CD4-positive, alpha-beta T cell treated with Interferon alpha-2 for 1 hour (primary cell): ENCODE measurements at regions not wholly inside any gene's neighbourhood (a gene's known extent, or its start where the extent isn't known, plus 50 kb on each side); places are given as distances from the start of the nearest gene placed in this dataset.
A peak's percentile ranks its signal among the peaks of the same experiment; 100 is the strongest.

Experiments used
- DNase-seq, 2 donors: peaks; one replicate each; pipeline ENCODE4 v3.0.0-alpha.2; 2020 to 2022

- DNase-seq = no peak
These were observed 114.4 kb upstream of the CDK1 start for GRCh38 chr10:60663850-60664249.

GRCh38 chr10:60662917-60663614 is 115.2 kb upstream of the CDK1 start:
- no peak for DNase-seq

DNA sequence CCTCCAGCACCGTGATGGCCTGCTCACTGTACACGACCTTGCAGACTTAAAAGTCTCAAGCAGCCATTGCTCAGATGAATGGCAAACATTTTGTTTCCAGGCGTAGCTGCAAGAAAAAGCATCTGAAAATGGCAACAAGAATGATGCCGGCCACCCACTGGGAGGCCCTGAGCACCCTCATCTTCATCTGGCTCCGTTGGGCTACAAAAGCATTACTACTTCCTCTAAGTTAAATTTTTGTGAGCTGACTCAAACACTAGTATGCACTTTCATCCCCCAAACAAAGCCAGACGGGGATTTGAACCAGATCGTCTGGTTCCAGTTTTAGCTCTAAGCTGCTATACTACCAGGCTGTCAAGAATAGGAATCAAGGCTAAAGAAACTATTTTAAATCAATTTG is 116.6 kb upstream of the CDK1 start:
- DNase-seq = no peak

GRCh38 chr10:60660625-60661024 is 117.7 kb upstream of the CDK1 start:
- no peak for DNase-seq

DNA sequence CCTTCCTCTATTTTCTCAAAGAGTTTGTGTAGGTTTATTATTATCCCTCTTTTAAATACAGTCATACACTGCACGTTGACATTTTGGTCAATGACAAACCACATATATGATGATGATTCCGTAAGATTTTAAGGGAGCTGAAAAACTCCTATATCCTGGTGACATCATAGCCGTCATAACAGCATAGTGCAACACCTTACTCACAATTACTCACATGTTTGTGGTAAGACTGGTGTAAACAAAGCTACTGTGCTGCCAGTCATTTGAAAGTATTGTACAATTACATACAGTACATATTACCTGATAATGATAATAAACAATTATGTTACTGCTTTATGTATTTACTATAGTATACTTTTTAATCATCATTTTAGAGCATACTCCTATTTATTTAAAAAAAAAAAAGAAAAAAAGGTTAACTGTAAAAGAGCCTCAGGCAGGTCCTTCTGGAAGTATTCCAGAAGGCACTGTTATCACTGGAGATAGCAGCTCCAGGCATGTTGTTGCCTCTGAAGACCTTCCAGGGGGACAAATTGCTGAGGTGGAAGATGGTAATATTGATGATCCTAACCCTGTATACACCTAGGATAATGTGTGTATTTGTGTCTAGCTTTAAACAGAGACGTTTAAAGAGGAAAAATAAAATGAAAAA is 123.3 kb upstream of the CDK1 start:
- DNase-seq = no peak

GRCh38 chr10:60652628-60653027 is 125.7 kb upstream of the CDK1 start:
- DNase-seq = no peak

DNA sequence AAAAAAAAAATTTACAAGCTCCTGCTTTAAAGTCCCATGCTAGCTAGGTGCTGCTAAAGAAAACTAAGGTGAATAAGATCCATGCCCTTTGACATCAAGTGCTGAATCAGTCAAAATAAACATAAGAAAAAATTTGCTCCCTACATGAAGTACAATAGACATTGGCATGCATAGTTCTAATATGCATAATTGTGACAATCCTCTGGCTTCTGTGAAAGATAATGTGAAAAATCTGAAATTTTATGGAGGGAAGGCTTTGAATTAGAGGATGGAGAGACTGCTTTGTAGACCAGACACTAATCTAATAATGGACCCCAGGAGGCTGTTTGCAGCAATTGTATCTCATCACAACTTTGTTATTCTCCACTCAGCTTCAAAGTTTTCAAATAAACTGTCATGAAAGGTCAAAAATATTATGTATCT is 127.9 kb upstream of the CDK1 start:
- no peak for DNase-seq

DNA sequence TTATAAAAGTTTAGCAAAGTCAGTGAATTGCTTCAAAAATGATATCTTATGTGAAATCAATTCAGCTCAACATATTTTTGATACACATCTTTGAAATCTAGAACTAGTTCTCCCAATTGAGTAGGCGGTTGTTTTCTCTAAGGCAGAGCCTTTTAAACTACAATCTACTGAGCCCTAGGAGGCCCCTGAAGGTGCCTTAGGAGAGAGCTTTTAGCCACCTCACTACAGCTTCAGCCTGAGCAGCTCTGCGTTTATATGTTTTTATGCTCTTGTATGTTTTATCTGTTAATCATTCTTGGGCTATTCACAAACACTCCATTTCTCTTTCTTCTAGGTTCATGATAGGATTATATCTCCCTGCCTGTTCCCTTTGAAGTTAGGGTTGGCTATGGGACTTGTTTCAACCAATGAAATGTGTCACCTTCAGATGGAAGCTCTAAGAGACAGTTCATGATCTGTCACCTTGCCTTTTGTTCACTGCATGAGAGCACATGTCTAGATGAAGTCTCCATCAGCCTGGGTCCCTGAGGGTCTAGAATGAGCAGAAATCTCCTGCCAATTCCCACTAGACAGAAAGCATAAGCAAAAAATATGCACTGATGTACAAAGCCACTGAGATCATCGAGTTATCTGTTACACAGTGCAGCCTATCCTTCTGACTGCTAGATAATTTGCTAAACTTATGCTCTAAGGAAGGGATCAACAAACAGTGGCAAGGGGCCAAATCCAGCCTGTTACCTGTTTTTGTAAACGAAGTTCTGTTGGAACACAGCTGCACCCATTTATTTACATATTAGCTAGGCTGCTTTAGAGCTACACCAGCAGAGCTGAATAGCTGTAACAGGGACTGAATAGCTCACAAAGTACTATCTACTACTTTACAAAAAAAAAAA is 128.5 kb upstream of the CDK1 start:
- DNase-seq = no peak

DNA sequence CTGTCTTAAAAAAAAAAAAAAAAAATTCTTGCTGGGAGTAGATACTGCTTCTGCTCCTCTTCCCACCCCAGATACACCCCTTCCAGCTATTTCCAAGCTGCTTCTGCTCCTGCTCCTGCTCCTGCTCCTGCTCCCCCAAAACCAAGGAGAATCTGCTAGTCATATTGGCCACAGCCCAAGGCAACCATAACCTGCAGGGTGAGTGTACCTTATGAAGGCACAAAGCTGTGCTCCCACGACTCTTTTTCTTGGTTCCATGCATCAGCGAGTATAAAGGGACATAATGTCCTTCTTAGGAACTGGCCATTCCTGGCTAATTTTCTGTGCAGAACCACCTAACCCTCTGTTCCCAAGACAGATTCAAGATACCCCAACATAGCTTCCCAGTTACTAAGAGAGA is 129.5 kb upstream of the CDK1 start:
- DNase-seq = no peak

DNA sequence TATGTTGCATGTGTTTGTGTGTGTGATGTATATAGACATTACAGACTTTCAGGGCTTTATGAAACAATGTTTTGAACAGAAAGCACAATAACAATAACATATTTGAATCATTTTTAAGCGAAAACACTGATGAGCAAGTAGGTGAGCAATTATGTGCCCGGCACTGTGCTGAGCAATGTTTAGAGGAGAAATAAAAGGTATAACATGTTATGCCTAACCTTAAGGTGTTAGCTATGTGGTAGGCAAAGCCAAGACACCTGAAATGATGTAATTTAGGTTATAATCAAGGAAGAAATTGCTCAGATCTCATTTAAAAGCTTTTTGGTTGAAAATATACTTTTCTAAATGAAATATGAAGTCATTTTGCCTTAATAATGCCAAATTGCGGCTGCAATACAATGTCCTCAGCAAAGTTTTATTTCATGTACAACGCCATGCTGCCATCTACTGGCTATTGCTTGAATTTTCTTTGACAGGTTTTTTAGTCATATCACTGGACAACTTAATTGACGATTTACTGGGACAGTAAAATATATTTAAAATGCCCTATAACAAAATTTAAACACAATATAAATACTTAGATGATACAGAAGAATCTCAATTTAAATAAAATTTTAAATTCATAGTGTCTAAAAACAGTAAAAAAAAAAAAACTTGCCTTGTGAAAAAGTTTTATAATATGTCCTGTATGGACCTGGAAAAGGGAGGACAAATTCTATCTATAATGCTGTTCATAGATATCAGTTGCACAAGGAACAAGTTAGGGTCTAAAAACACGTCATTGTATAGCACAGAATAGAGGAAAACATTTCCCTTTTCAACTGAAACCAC is 131.1 kb upstream of the CDK1 start:
- peak; percentile 29 to 74 for DNase-seq

- no peak for DNase-seq
These were observed 132.3 kb upstream of the CDK1 start for GRCh38 chr10:60645980-60646379.

GRCh38 chr10:60644436-60645130 is 133.7 kb upstream of the CDK1 start:
- no peak for DNase-seq

GRCh38 chr10:60643874-60644273 is 134.4 kb upstream of the CDK1 start:
- DNase-seq = no peak

DNA sequence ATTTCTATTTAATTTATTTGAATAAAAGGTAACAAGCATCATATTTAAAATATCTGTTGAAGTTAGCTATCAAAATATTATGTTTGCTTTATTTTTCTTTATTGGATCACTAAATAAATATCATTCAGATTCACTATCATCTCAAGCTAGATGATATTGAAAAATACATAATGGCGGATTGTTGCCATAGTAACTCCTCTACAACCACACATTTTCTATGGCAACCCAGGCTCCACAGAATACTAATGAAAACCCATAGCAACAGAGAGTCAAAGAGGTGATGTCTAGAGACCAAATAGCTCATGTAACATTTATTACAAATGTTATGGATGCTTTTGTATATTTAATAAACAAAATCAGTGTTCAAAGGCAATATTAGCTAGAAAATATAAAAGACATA is 148.9 kb upstream of the CDK1 start:
- no peak for DNase-seq

DNA sequence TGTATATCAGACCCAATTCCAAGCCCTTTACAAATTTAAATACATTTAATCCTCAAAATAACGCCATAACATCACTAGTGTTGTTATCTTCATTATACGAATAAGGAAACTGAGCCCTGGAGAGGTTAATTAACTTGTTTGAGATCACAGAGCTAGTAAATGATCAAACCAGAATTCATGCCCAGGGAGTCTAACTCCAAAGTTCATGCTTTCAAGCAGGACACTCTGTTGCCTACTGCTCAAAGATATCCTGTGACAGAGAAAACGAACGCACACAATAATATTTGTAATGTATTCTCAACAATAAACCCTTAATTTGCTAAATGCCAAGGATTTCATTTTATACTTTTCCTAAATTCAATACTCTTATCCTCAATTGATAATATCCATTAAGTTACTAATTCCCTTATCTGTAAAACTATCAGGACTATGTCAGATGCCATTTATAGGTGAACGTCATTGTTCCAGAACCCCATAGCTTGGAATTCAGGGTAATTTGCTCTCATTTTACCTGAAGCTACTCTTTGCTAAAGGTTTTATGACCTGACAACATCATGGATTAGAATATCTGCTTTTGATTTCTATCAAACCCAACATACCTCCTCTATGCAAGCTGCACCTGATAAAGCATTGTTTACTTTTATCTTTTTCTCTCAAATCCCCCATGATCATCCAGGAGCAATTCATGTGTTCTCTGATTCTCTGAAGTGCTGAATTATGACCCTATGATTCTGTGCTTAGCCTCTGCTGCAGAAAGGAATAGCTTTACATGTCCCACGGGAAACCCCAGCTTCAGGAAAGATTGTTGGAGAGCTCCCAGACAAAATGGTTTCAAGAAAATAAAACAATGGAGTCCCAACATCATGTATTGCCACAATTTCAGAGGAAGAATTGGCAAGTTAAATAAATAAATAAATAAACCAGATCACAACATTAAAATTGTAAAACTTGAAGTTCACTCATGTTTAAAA is 150.2 kb upstream of the CDK1 start:
- DNase-seq = no peak

DNA sequence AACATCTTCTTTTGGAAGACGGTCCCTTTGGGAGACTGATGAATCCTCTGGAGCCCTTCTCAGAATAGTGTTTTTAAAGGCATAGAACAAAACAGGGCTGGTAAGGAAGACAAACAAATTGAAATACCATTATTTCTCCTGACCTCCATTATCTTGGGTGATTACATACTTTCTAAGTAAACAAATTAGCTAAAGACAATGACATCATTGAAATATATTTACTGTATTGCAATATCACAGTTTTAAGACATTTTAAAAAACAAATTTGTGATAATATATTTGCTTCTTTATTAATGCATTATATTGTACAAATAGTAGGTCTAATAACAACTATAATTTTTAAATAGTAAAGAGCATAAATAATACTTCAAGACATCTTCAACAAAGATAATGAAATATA is 152.2 kb upstream of the CDK1 start:
- no peak for DNase-seq

DNA sequence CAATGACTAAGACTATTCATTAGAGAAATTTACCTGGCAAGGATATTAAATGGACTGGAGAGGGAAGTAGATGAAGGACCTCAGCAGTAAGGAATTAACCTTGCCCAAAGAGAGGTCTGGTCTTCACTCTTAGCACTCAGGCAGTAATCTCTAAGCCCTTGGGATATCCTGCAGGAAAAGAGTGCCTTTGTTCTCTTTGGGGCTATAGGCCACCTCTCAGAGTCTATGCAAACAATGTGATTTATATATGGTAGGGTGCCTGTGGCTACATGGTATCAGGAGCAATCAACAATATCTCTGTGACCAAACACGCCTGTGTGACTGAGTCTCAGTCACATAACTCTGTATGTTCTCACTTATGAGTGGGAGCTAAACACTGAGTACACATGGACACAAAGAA is 154.7 kb upstream of the CDK1 start:
- DNase-seq = no peak

DNA sequence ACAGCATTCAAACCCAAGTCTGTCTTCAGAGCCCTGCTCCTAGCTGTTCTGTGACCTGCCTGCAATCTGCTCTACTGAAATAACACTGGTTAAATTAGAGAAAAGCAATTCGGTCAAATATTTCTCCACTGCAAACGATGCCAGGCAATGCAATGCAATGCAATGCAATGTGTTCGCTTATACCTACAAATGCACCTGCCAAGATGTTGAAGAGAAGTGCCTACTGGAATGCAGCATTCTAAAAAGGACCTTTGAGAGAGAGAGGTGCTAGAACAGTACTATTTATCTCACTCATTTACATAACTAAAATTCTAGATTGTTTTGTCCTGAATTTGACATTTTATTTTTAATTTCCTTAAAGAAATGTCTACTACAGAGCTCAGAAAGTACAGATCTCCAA is 157.3 kb upstream of the CDK1 start:
- no peak for DNase-seq

- DNase-seq = no peak
These were observed 159.4 kb upstream of the CDK1 start for GRCh38 chr10:60618861-60619260.

DNA sequence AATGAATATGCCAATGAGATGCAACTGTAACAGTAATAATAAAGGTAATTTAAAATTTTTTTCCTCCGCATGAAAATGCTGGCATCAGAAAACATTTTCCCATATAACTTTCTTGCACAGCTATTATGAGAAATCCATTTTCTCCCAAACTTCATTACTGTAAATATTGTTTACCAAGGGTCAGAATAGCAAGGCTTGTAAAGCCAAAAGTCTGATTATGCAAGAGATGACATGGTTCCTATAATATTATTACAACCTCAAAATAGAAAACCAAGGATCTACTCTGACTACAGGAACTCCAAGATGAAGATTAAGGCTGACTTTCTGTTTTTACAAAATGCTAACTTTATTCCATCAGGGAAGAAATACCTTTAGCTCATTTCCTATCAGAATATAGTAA is 162.7 kb upstream of the CDK1 start:
- no peak for DNase-seq

DNA sequence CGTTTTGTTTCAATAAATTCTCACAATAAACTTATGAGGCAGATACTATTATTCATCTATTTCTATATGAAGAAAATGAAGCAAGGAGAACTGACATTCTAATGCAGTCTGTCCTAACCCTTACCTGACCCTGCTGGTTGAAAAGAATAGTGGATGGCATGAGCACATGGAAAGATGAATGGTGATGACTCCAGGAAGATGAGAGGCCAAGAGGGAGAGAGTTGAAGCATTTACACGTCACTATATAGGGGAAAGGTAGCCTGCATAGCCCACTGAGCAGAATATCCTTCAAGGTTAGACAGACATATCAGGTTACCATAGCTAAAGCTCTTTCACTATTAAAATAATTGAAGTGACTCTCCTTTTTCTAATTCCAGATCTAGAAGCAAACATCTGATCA is 163.9 kb upstream of the CDK1 start:
- no peak for DNase-seq
